ENCODE measurements at regions not wholly inside any gene's neighbourhood (a gene's known extent, or its start where the extent isn't known, plus 50 kb on each side); places are given as distances from the start of the nearest gene placed in this dataset.

GRCh38 chr5:121719255-121719654 lies 132.4 kb upstream of the FTMT start:
- no peak for TF ChIP-seq FOSL1 (tag; conservative IDR thresholded peaks at IDR 0.05)
- TF ChIP-seq ZNF282 (CRISPR knock-in tag; IDR thresholded peaks at IDR 0.05), result no peak
- TF ChIP-seq ATF6 (CRISPR knock-in tag; IDR thresholded peaks at IDR 0.05), result no peak
- no peak for TF ChIP-seq ZNF354B (CRISPR knock-in tag; IDR thresholded peaks at IDR 0.05)
- no peak for TF ChIP-seq MAX (CRISPR knock-in tag; IDR thresholded peaks at IDR 0.05)
- TF ChIP-seq PHB2 (IDR thresholded peaks at IDR 0.05; ENCODE audit: low read depth), result no peak
- no peak for TF ChIP-seq ARHGAP35 (IDR thresholded peaks at IDR 0.05; ENCODE audit: partially characterized antibody)
- TF ChIP-seq NFIC (IDR thresholded peaks at IDR 0.05), result no peak
- TF ChIP-seq SRSF9 (IDR thresholded peaks at IDR 0.05; ENCODE audit: borderline replicate concordance, low read depth, low read length), result no peak
- TF ChIP-seq NRF1 (conservative IDR thresholded peaks at IDR 0.05 in 1 of 2, IDR thresholded peaks at IDR 0.05 in 1 of 2), result no peak
- no peak for TF ChIP-seq JUN (IDR thresholded peaks at IDR 0.05; ENCODE audit: borderline replicate concordance, low read depth, low read length)
- TF ChIP-seq JUN (CRISPR knock-in tag; IDR thresholded peaks at IDR 0.05; ENCODE audit: borderline replicate concordance), result no peak
- no peak for TF ChIP-seq WHSC1 (IDR thresholded peaks at IDR 0.05; ENCODE audit: low read length)
- TF ChIP-seq RBM39 (optimal IDR thresholded peaks at IDR 0.05; ENCODE audit: low read depth, low read length), result no peak
- no peak for TF ChIP-seq EGR1 (conservative IDR thresholded peaks at IDR 0.05)

Measured in K562 (cell line).